ENCODE measurements at regions not wholly inside any gene's neighbourhood (a gene's known extent, or its start where the extent isn't known, plus 50 kb on each side); places are given as distances from the start of the nearest gene placed in this dataset.

DNA sequence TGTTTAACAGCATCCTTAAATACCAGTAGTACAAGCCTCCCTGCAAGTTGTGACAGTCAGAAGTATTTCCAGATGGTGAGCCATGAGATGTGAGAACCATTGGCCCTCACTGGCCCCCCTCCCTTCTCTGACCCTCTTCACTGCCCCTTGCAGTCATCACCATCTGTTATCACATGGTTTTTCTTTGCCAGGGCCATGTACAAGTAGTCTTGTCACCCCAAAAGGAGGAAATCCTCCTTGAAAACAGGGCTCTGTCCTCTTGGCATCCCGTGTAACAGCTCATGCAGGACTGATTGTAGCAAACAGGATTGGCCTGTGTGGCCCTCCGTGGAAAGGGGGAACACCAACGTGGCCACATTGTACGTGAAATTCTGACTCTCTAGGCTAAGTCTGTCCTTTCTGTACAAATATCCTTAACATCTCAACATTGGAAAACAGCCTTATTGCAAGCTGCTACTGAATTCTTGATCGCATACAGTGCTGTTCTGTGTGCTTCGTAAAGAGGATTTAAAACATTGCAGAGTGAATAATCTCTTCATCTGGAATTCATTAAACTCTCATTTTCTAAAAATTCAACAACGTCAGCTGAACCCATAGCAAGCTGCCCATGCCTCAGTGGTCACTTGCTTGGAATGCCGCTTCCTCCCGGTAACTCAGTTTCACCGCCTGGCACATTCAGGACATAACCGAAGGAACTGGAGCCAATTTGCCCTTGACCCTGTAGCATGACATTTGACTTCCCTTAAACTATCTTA is 171.7 kb downstream of the ATPSCKMT start:
- Mint-ChIP-seq H3K27ac (no peak overlapping the region), H3K36me3 (no peaks in the 10 kb centered on the region), H3K4me3 (no peak overlapping the region), H3K9me3 (peaks cover 0 to 2% of the 10 kb centered on the region in 2 donors), H3K4me1 (no peaks in the 10 kb centered on the region), H3K27me3 (peaks cover 0 to 3% of the 10 kb centered on the region in 2 donors)
- DNase-seq, result no peak
- ATAC-seq (replicated peaks), result no peak

GRCh38 chr5:10073441-10074104 is 176.1 kb downstream of the ATPSCKMT start:
- no peak for DNase-seq
- no peak for ATAC-seq (replicated peaks)
- Mint-ChIP-seq H3K27me3 (peaks cover 0 to 3% of the 10 kb centered on the region in 2 donors), H3K27ac (no peak overlapping the region), H3K9me3 (peaks cover 0 to 2% of the 10 kb centered on the region in 2 donors), H3K36me3 (no peaks in the 10 kb centered on the region), H3K4me1 (no peaks in the 10 kb centered on the region), H3K4me3 (no peak overlapping the region)

DNA sequence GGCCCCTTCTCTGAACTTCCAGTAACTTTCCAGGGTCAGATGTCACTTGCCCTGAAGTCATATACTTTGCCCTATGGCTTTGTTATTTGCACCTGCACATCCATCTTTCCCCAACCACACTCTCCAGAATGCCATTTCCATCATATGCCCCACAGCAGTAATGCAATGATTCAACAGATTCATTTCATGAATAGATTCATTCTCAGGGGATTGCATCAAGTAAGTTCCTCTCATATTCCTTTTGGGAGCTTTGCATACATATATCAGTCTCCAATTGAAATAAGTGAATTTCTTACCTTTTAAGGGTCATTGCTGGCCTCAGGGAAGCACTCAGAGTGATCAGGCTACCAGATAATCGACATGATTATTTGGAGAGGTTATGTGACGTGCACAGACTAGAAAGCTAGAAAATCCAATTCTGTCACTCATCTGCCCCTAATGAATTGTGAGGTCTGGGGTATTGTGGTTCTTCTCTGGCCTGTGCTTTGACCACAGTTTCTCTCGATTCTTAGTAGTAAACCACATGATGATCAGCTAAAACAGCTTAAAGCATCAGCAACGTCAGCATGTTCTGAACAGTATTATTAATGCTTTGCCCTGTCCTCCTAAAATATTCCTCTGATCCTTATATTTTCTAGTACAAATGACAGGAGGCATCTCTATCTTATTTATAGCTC is 179.9 kb downstream of the ATPSCKMT start:
- H3K36me3 Mint-ChIP-seq, result no peaks in the 10 kb centered on the region
- no peak overlapping the region for H3K27ac Mint-ChIP-seq
- H3K9me3 Mint-ChIP-seq, result no peaks in the 10 kb centered on the region
- no peak for DNase-seq
- no peaks in the 10 kb centered on the region for H3K4me1 Mint-ChIP-seq
- H3K4me3 Mint-ChIP-seq, result no peak overlapping the region
- peaks cover 0 to 3% of the 10 kb centered on the region in 2 donors for H3K27me3 Mint-ChIP-seq
- ATAC-seq (replicated peaks), result no peak

- Mint-ChIP-seq H3K27ac (no peak overlapping the region), H3K4me1 (no peaks in the 10 kb centered on the region), H3K36me3 (no peaks in the 10 kb centered on the region), H3K4me3 (no peak overlapping the region), H3K9me3 (no peaks in the 10 kb centered on the region), H3K27me3 (no peaks in the 10 kb centered on the region)
- DNase-seq (no peak), ATAC-seq (replicated peaks) (no peak)
These were observed 184.2 kb downstream of the ATPSCKMT start for GRCh38 chr5:10065428-10066000.

- Mint-ChIP-seq H3K9me3 (no peaks in the 10 kb centered on the region), H3K4me1 (no peaks in the 10 kb centered on the region), H3K27ac (no peak overlapping the region), H3K4me3 (no peak overlapping the region), H3K27me3 (no peaks in the 10 kb centered on the region), H3K36me3 (no peaks in the 10 kb centered on the region)
- ATAC-seq (replicated peaks) (no peak), DNase-seq (no peak)
These were observed 185.0 kb downstream of the ATPSCKMT start for GRCh38 chr5:10064546-10065195.

- H3K4me3 Mint-ChIP-seq, result no peak overlapping the region
- no peaks in the 10 kb centered on the region for H3K27me3 Mint-ChIP-seq
- ATAC-seq (replicated peaks) (no peak), DNase-seq (no peak)
- no peaks in the 10 kb centered on the region for H3K4me1 Mint-ChIP-seq
- H3K9me3 Mint-ChIP-seq, result no peaks in the 10 kb centered on the region
- H3K36me3 Mint-ChIP-seq, result no peaks in the 10 kb centered on the region
- H3K27ac Mint-ChIP-seq, result no peak overlapping the region
These were observed 185.7 kb downstream of the ATPSCKMT start for GRCh38 chr5:10063997-10064396.

- H3K4me3 Mint-ChIP-seq, result no peak overlapping the region
These were observed 189.7 kb downstream of the ATPSCKMT start for GRCh38 chr5:10059980-10060379.

DNA sequence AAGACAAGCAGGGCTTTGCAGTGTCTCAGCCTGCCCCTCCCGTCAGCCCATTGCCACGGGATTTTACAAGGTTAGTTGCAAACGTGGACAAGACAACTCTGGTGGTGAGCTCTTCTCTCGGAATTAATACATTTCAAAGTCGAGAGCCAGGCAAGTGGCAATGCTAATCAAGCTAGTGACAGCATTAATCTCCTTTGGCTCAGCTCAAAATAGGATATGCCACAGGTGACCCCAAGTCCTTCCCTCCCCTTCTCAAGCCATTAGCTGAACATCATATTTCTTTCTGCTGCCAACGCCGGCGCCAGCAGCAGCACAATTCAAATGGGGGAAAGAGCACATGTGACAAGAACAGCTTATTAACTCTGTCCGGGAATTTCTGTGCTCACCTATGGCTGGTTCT is 190.1 kb downstream of the ATPSCKMT start:
- no peak for DNase-seq
- Mint-ChIP-seq H3K4me1 (no peaks in the 10 kb centered on the region), H3K9me3 (peaks cover 3 to 6% of the 10 kb centered on the region in 2 donors), H3K27me3 (peaks cover 4 to 6% of the 10 kb centered on the region in 2 donors), H3K36me3 (no peaks in the 10 kb centered on the region), H3K4me3 (no peak overlapping the region), H3K27ac (no peak overlapping the region)
- no peak for ATAC-seq (replicated peaks)

More at GRCh38 chr5:10059980-10060379, 189.7 kb downstream of the ATPSCKMT start:
- peaks cover 3 to 6% of the 10 kb centered on the region in 2 donors for H3K9me3 Mint-ChIP-seq
- no peaks in the 10 kb centered on the region for H3K36me3 Mint-ChIP-seq
- ATAC-seq (replicated peaks) (no peak), DNase-seq (no peak)
- H3K4me1 Mint-ChIP-seq, result no peaks in the 10 kb centered on the region
- peaks cover 4 to 6% of the 10 kb centered on the region in 2 donors for H3K27me3 Mint-ChIP-seq
- H3K27ac Mint-ChIP-seq, result no peak overlapping the region

DNA sequence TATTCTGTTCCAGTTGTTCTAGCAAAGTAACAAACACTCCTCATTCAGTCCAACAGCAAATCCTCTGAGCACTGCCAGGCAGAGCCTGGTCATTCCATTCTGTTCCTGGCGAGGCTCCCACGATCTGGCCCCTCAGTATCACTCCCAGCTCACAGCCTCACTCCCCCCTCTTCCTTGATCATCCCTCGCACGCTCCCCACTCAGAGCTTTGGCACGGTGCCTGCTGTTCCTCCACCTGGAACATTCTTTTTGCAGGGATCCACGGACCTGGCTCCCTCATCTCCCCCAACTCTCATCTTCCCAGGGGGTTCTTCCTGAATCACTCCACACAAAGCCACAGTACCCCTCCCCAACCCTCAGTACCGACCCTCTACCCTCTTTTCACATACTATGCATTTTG is 192.3 kb downstream of the ATPSCKMT start:
- DNase-seq (no peak), ATAC-seq (replicated peaks) (no peak)
- no peak overlapping the region for H3K4me3 Mint-ChIP-seq
- H3K4me1 Mint-ChIP-seq, result no peaks in the 10 kb centered on the region
- no peak overlapping the region for H3K27ac Mint-ChIP-seq
- peaks cover 4 to 6% of the 10 kb centered on the region in 2 donors for H3K27me3 Mint-ChIP-seq
- H3K36me3 Mint-ChIP-seq, result peaks cover 0 to 6% of the 10 kb centered on the region in 2 donors
- peaks cover 12 to 17% of the 10 kb centered on the region in 2 donors for H3K9me3 Mint-ChIP-seq

- H3K4me3 Mint-ChIP-seq, result no peak overlapping the region
- H3K4me1 Mint-ChIP-seq, result no peaks in the 10 kb centered on the region
- H3K27me3 Mint-ChIP-seq, result peaks cover 4 to 6% of the 10 kb centered on the region in 2 donors
- DNase-seq (no peak), ATAC-seq (replicated peaks) (no peak)
- peaks cover 3 to 7% of the 10 kb centered on the region in 2 donors for H3K36me3 Mint-ChIP-seq
- no peak overlapping the region for H3K27ac Mint-ChIP-seq
- peaks cover 16 to 24% of the 10 kb centered on the region in 2 donors for H3K9me3 Mint-ChIP-seq
These were observed 193.4 kb downstream of the ATPSCKMT start for GRCh38 chr5:10056228-10056760.

DNA sequence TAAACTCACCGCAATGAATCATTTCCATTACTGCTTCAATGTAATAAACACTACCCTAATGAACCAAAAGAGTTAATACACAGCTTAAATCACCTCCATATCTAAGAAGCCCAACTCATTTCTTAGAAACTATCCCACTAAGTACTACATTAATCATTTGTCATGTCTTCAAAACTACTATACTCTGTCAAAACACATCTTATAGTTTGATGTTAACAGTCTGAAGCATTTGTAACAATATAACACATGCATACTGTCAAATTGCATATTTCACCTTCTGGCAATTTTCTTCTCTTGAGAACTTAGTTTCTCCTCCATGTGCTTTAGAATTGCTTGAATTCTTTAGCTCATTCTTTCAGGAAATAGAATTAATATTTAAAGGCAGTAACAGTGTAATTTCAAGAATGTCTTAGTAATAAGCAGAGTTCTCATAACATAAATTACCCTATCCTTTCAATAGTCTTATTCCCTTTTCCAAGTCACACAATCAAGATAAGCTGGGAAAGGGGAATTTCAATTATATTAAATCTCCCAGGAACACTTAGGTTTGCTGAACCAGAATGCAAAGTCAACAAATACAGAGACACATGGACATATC is 199.7 kb downstream of the ATPSCKMT start:
- no peak for ATAC-seq (replicated peaks)
- peaks cover 3 to 7% of the 10 kb centered on the region in 2 donors for H3K36me3 Mint-ChIP-seq
- no peak for DNase-seq
- H3K4me1 Mint-ChIP-seq, result no peaks in the 10 kb centered on the region
- H3K27ac Mint-ChIP-seq, result no peak overlapping the region
- no peak overlapping the region for H3K4me3 Mint-ChIP-seq
- peaks cover 22 to 29% of the 10 kb centered on the region in 2 donors for H3K9me3 Mint-ChIP-seq
- no peaks in the 10 kb centered on the region for H3K27me3 Mint-ChIP-seq

DNA sequence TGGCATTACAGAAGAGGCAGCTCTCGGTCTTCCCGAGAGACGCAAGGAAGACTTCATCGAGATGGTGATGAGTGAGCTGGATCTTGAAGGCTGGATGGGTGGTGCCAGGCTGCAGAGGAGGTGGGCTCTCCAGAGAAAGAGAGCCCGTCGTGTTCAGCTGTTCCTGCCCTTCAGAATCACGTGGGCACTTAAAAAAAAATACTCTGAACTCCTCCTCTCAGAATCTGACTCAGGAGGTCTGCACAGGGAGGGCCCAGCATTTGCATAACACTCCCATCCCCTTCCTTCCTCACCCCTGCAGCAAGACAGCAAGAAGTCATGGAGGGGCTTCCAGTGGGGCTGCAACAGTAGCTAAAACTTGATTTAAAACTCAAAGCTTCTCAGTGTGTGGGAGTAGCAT is 203.0 kb downstream of the ATPSCKMT start:
- Mint-ChIP-seq H3K4me3 (no peak overlapping the region), H3K27ac (no peak overlapping the region), H3K36me3 (peaks cover 0 to under 1% of the 10 kb centered on the region in 2 donors), H3K9me3 (peaks cover 10 to 13% of the 10 kb centered on the region in 2 donors), H3K27me3 (no peaks in the 10 kb centered on the region), H3K4me1 (no peaks in the 10 kb centered on the region)
- ATAC-seq (replicated peaks) (no peak), DNase-seq (no peak)

DNA sequence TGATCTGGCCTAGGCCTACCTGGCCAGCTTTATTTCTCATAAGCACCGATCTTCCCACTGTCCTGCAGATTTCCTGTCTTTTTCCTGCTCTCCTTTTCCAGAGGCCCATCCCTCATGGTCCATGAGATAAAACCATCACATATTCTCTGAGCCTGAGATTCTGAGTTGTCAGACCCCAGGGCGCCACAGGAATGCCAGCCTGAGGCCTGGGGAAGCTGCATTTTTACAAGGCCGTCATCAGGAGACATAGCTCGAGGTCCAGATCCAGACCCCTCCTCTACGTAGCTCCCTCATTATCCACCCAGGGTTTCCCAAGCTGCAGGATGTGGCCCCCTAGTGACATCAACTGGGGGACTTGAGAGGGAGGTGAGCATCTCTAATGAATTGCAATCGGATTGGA is 204.3 kb downstream of the ATPSCKMT start:
- DNase-seq, result no peak
- no peak overlapping the region for H3K4me3 Mint-ChIP-seq
- no peaks in the 10 kb centered on the region for H3K36me3 Mint-ChIP-seq
- H3K9me3 Mint-ChIP-seq, result peaks cover 3 to 5% of the 10 kb centered on the region in 2 donors
- ATAC-seq (replicated peaks), result no peak
- H3K4me1 Mint-ChIP-seq, result no peaks in the 10 kb centered on the region
- no peak overlapping the region for H3K27ac Mint-ChIP-seq
- no peaks in the 10 kb centered on the region for H3K27me3 Mint-ChIP-seq

Data from stimulated activated naive B cell treated with anti-CD40 and anti-IgM and Interleukin-4, amounts not matched to agents 10 μg/mL and 1 μg/mL and 100 μg/mL, for 72 hours (primary cell).